Heart left ventricle (tissue), 16 donors: ENCODE measurements at regions not wholly inside any gene's neighbourhood (a gene's known extent, or its start where the extent isn't known, plus 50 kb on each side); places are given as distances from the start of the nearest gene placed in this dataset.

Experiments used
- ATAC-seq, 4 donors: fragments of 200-7000 bp; cut with Tn5 transposase; one replicate each; pipeline ENCODE4 v1.9.1; 2020 to 2022; ENCODE audit warnings: moderate library complexity in 4 of 4, mild to moderate bottlenecking in 3 of 4, moderate number of reproducible peaks in 1 of 4
- DNase-seq, 5 donors: peaks; one replicate each; pipeline ENCODE4 v3.0.0-alpha.2; 2020
- H3K27ac ChIP-seq, 12 donors: fragments of 200-600 bp; sonication (generic) in 4 of 12; one replicate each; pipeline versions ENCODE4 v1.5.0 to v1.8.0; 2016 to 2022; ENCODE audit warnings: mild to moderate bottlenecking in 2 of 12
- H3K27me3 ChIP-seq, 9 donors: fragments of 200-600 bp; sonication (generic) in 2 of 9; one replicate each; pipeline versions ENCODE4 v1.5.1 to v1.8.0; 2016 to 2022; ENCODE audit warnings: mild to moderate bottlenecking in 3 of 9
- H3K36me3 ChIP-seq, 9 donors: fragments of 200-600 bp; sonication (generic) in 2 of 9; one replicate each; pipeline versions ENCODE4 v1.5.0 to v1.8.0; 2018 to 2022; ENCODE audit warnings: mild to moderate bottlenecking in 2 of 9
- H3K4me1 ChIP-seq, 12 donors: fragments of 200-600 bp; sonication (generic) in 4 of 12; one replicate each; pipeline versions ENCODE4 v1.5.0 to v1.8.0; 2016 to 2022; ENCODE audit warnings: mild to moderate bottlenecking in 3 of 12
- H3K4me3 ChIP-seq, 12 donors: fragments of 200-600 bp; sonication (generic) in 4 of 12; one replicate each; pipeline versions ENCODE4 v1.5.0 to v1.8.0; 2017 to 2022; ENCODE audit warnings: mild to moderate bottlenecking in 9 of 12, moderate library complexity in 4 of 12
- H3K9me3 ChIP-seq, 12 donors: fragments of 200-600 bp; sonication (generic) in 4 of 12; one replicate each; pipeline versions ENCODE4 v1.5.0 to v1.8.0; 2016 to 2022; ENCODE audit warnings: mild to moderate bottlenecking in 1 of 12
- CTCF ChIP-seq, 12 donors: fragments of 200-600 bp; sonication (generic) in 4 of 12; IDR thresholded peaks; one replicate each; pipeline versions ENCODE4 v1.5.0 to v1.8.0; 2018 to 2022; ENCODE audit warnings: antibody characterized with exemption in 12 of 12, mild to moderate bottlenecking in 5 of 12
- POLR2A ChIP-seq, 2 donors: fragments of 450-650 bp; IDR thresholded peaks; one replicate each; pipeline ENCODE4 v1.6.1; 2017; ENCODE audit warnings: antibody characterized with exemption in 2 of 2, mild to moderate bottlenecking in 2 of 2, moderate library complexity in 2 of 2
- WGBS, 4 donors: extraction: QIAGEN DNeasy Blood & Tissue Kit in 2 of 4; methylation state at CpG; one replicate each; pipeline versions ENCODE4 v1.1.5 to v1.1.7; 2013 to 2018; 5-methylcytosine and 5-hydroxymethylcytosine counted together
- intact Hi-C, 10 donors: fragments of 100-400 bp; cut with DNase I; formaldehyde crosslinking; loops; one replicate each; pipeline versions ENCODE4 v1.11.1 to v1.14.2; 2022
- donor health status: ischemic (EF 13 %, LVEDD 7.1; RV severe dilation, severe dysfunction).
- donor health status: healthy with polysubstance abuse.
- donor health status: DM: no; HTN: yes; CAD: no.
- donor health status: DM: no; HTN: no; CAD: no.
- donor health status: ischemic (EF 25% LVEDD 6.9; RV normal size, moderate dysfunction).
- donor health status: ischemic (EF 25% LVEDD 5.7; RV mildly dilated, moderate dysfunction).
- donor health status: healthy.
- donor health status: DM: yes; HTN: yes; CAD: no.
- donor health status: ischemic (EF 35%, LVEDD 5.7; RV mildly dilated, moderate dysfunction).
- donor health status: nonischemic (EF 11% LVEDD 7.7; RV severe dilation, severe dysfunction).
- donor health status: DM: yes; HTN: yes; CAD: no.
- donor health status: PGD.
- donor health status: ischemic (EF 29% LVEDD 5.4; RV normal size, mild dysfunction).
- donor health status: nonischemic (EF 23%, LVEDD 6.1; RV moderate dilation, normal function).

GRCh38 chr5:166497496-166498104, 1793.8 kb upstream of the WWC1 start:
- Histone ChIP-seq H3K27ac (no peak overlapping the region), H3K9me3 (no peaks in the 10 kb centered on the region), H3K36me3 (no peaks in the 10 kb centered on the region), H3K27me3 (no peaks in the 10 kb centered on the region), H3K4me3 (no peak overlapping the region), H3K4me1 (no peaks in the 10 kb centered on the region)
- no peak for TF ChIP-seq POLR2A (IDR thresholded peaks at IDR 0.05)
- no peak for TF ChIP-seq CTCF (IDR thresholded peaks at IDR 0.05)
- DNase-seq (no peak), ATAC-seq (no peak)
- intact Hi-C loops, result no loop called here
- WGBS, 4 donors, result 56 to 59% (median 58%) methylated on average over 3 of the region's 3 CpGs

- no peak overlapping the region for H3K4me3 ChIP-seq
- no peak overlapping the region for H3K27ac ChIP-seq
- no peaks in the 10 kb centered on the region for H3K9me3 ChIP-seq
- no peaks in the 10 kb centered on the region for H3K36me3 ChIP-seq
- intact Hi-C loops, result no loop called here
- TF ChIP-seq POLR2A (IDR thresholded peaks at IDR 0.05) (no peak), CTCF (IDR thresholded peaks at IDR 0.05) (no peak)
- H3K27me3 ChIP-seq, result no peaks in the 10 kb centered on the region
- H3K4me1 ChIP-seq, result no peaks in the 10 kb centered on the region
- whole genome bisulfite sequencing, 4 donors, result 77 to 84% (median 83%) methylated on average over 3 of the region's 3 CpGs
- DNase-seq (no peak), ATAC-seq (no peak)
Measured at GRCh38 chr5:166499447-166500240, 1791.8 kb upstream of the WWC1 start.

GRCh38 chr5:166503506-166503905, 1787.9 kb upstream of the WWC1 start:
- no peaks in the 10 kb centered on the region for H3K36me3 ChIP-seq
- no peak for ATAC-seq

More at GRCh38 chr5:166503506-166503905, 1787.9 kb upstream of the WWC1 start:
- Histone ChIP-seq H3K4me3 (no peak overlapping the region), H3K9me3 (no peaks in the 10 kb centered on the region), H3K27ac (no peak overlapping the region), H3K27me3 (no peaks in the 10 kb centered on the region), H3K4me1 (no peaks in the 10 kb centered on the region)
- TF ChIP-seq CTCF (IDR thresholded peaks at IDR 0.05), result no peak
- 76 to 100% (median 84%) methylated on average over 1 of the region's 1 CpG for WGBS, 4 donors
- intact Hi-C loops, result no loop called here
- DNase-seq, result no peak
